Hematopoietic multipotent progenitor cell treated with erythropoietin and hydrocortisone succinate and interleukin-3 and kit ligand, for 17 days (in vitro differentiated cells): ENCODE measurements at regions not wholly inside any gene's neighbourhood (a gene's known extent, or its start where the extent isn't known, plus 50 kb on each side); places are given as distances from the start of the nearest gene placed in this dataset.

Experiments used
- DNase-seq: peaks from one replicate; pipeline ENCODE4 v3.0.0-alpha.2; 2015; ENCODE audit warnings: low spot score

DNA sequence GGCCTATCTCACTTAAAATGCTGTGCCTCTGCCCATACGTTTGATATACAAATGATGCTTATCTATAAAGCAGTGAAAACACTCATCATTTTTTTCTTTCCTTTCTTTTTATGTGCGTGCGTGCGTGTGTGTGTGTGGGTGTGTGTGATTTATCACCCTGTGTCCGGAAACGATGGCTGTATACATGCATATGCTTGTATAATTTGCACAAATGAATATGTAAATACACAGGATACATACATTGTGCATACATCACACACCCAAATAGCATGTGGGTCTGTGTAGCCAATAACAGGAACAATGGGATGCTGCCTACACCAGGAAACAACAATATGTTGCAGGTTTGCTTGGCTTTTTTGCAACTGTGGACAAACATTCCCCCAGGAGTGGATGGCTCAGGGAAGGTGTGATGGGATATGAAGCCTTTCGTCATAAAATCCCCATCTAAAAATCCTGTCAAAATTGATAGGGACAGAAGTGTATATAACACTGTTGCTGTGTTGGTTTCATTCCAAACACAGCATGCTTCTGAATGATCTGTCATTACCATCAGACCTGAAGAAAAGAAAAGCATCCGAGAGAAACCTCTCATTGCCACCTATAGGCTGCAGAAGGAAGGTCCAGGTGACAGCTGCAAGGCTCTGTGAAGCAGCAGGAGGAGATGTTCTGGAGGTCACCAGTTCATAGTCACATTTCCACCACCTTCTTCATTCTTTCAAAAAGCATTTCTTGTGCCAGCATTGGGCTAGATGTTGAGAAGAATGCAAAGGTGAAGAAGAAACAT is 503.9 kb upstream of the NR2F2 start:
- no peak for DNase-seq

DNA sequence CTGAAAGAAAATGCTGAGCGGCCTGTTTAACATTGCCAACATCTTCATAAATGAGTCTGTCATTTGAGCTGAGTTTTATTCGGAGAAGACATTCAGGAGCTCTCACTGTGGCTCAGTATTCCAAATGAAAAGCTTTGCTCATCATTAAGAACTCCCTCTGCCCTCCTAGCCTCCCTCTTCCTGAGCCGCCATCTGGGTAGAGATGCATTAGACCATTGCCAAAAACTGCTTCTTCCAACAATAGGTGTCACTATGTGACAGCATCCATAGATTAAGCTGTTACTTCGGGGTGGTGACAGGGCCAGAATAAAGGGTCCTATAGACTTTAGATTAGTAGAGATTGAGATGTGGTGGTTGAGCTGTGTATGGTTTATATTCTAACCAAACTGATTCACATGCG is 501.4 kb upstream of the NR2F2 start:
- DNase-seq = no peak

DNA sequence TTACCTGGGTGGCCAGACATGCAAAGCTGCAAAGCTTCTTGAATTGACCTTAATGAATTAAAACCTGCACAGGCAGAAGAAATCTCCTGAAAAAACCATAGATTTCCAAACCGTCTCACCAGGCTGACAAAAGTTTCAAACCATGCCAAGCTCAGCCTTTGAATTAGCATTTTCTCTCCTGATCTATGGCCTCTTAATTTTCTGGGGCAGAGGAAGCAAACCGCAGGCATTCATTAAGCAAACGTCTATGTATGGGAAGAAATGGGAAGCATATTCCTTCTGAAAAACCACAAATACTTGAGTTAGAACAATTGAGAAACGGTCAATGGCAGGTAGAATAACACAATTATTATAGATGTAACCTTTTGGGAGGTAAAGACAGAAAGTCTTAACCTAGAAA is 500.2 kb upstream of the NR2F2 start:
- no peak for DNase-seq

DNA sequence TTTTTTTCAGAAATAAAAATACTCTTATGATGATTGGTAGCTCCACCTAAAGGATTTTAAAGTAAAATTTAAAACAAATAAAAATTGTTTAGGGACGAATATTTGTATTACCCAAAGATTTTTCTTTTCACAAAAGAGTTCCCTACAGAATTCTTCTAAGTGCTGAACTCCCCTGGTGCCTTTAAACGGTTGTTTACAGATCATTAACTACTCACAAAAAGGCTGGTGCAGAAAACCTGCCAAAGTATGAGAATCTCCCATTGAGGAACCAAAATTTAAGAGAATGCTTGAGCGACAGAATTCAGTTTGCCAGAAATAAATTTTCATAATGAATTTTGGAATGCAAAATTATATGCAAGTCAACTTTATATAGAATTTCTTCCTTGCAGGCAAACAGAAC is 497.8 kb upstream of the NR2F2 start:
- no peak for DNase-seq

DNA sequence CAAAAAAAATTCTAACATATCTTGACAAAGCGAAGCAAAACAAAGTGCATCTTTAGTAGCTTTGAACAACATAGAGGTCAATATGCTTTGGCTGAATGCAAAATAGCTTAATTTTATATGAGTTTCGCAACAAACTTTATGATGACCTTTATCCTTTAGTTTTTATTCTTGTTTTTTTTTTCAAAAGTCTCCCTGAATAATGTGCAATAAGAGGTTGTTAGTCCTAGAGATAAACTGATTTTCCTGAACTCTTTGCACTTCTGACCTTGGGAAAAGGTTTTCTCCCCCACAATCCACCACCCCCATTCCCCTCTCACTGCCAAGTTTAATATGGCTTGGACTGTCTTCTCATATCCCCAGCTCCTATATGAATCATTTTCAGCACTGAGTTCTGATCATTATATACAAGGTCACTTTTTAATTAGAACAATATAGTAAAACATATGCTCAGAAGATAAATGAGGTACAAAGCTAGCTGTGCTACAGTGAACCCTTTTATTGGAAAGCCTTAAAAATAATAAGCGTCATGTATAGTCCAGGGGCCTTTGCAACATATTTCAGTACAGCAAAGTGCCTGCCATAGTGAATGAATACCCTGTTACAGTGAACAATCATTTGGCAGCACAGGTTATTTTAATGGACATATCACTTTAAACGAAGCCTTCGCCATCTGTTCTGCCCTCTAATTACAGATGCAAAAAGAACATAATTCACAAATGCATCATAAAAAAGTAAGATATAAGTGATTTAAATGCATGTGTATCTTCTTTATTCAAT is 496.3 kb upstream of the NR2F2 start:
- DNase-seq = no peak

DNA sequence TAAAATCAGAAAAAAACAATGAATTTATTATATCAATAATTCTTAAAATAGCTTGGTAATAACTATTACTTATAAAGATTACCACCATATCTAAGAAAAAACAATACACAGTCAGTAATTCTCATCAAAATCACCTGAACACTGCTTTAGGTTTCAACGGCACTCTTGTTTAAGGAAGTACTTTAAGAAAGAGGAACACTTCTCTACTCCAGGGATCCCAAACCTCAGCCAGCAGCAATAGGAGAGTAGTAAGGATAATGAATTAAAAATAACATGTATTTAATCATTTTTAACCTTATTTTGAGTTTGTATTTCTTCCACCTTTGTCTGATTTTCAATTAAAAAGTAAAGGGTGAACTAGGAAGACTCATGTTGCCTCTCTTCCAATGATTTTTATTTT is 494.0 kb upstream of the NR2F2 start:
- DNase-seq = no peak

DNA sequence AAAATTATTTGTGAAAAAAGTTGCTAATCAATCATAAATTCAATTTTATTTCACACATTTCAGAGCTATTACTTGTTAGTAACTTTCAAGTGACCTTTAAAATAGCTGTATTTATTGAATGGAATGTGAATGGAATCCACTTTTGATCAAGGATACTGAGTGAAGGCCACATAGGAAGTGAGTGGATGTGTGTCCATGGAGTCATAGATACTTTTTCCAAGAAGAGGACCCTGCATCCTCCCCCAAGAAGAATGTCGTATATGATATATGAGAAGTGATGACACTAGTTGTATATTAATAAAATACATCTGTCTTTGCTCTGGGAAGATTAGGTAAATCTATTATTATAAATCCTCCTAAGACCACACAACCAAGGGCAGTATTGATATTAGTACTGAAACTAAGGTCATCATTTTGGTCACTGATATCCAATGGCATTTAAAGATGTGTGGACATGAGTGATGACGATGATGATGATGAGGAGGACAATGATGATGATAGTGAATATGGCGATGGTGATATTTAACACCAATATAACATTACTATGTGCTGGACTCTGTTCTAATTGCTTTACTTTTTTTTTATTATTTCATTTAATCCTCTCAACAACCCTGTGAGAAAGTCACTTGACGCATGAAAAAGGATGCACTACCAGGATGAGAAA is 493.0 kb upstream of the NR2F2 start:
- no peak for DNase-seq

DNA sequence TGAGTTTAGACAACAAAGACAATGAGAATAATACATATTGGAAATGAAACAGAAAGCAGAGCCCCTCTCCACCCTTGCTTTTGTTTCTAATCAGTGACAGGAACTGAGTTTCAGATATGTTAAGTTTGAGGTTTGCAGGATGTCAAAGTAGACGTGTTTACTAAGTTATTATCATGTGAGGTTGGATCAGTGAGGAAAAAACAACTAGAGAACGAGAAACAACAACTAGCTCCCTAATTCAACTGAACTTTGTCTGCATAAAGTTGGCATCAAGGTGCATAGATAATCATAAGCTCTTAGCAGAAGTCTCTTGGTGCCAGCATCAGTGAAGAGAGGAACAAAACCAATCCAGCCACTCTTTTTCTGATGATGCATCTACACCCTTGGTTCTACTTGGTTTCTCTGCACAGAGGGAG is 491.1 kb upstream of the NR2F2 start:
- DNase-seq = no peak

DNA sequence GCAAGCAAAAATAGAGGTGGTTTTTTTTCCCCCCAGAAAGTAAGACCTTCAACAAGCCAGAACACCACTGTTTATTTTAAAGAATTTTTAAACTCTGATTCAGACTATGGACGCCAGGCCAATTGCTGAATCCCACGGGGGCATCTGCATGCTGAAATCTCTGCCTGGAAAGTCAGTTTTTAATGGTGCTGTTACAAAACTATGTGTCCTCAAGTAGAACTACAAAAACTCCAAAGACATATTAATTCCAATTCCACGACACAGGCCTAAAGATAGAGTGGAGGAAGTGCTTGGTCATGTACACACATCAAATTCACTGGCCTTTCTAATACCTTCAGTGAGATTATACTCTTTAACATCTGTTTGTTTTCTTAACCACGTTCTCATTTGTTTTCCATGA is 490.5 kb upstream of the NR2F2 start:
- no peak for DNase-seq

DNA sequence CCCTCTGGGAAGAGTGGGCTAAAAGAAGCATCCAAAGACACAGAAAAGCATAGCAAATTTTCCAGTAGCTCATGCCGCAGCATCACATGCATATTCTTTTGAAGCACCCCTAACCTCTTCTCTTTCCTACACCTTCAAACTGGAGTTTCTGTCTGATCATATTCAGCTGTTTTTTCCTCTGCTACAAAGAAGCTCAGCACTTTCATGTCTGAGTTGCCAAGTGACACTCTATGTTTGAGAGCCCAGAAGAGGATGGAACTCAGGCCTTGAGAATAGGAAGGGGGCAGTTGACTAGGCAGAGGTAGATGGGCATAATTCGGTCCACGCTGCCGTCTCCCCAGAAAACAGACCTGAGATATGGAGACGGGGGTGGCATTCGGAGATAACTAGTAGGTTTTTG is 489.6 kb upstream of the NR2F2 start:
- DNase-seq = no peak

DNA sequence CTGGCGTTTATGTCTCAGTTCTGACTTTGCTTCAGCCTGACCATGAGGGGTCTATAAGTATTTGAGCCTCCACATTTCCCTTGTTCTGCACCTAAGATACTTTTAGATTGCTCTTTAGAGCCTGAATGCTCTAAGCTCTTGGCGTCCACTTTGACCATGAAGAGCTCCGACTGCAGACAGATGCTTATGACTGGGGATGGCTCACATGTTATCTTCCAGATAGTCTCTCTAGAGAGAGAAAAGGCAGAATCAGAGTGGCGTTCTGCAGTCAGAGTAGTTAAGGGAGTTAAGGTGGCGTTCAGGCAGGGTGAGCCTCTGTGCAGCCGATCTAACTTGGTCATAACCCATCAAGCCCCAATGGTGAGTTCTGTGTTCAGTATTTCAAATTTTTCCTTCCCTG is 487.9 kb upstream of the NR2F2 start:
- DNase-seq = no peak

DNA sequence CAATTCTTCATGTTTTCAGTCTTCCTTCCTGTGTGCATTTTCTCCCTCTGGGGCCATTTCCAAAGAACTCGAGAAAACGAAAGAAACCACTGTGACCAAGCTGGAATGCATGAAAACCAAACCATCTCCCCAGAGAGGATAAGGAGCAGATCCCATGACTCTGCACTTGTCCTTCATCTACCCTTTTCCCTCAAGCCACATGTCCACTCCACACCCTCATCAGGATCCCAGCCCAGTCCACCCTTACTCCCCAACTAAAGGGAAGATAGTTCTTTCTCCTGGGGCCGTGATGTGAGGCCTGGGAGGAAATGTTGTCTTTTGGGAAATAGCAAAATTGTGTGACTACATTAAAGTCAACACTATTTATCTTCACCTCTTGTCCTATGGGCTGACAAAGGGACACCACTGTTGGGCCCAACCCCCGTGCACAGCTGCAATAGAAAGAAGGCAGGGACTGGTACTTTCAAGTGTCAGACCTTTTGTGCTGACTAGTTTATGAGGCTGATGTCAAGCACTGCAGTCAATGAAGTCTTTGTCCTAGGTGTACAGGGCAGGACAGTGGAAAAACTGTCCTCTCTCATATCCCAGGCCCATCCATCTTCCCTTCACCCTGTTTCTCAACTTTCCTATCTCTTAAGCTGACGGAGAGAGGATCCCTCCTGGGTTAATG is 487.1 kb upstream of the NR2F2 start:
- no peak for DNase-seq

DNA sequence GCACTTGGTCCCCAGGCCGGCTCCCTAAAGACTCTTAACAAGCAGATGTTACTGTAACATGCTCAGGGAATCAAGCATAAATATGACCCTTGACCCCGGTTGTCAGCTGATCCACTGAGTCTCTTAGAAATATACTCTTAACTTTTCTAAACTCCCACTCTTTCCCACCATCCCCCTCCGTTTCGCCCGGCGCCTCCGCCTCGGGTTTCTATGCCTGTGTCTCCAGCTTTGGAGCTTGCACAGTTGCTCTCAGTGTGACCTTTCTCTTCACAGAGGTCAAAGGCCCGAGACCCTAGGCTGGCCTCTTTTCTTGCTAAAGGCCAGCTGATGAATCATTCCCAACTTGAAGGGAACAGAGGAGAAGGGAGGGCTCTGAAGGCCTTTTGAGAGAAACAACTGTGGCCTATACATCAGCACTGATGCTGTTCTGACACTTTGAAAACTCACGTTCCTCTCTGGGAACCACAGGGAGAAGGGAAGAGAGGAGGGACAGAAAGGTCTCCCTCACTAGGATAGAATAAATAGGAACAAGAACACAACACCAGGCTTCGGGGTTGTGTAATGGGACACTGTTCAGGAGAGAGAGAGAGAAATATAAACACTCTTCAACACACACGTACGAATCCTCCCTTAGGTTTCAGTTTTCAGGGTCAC is 484.5 kb upstream of the NR2F2 start:
- no peak for DNase-seq

DNA sequence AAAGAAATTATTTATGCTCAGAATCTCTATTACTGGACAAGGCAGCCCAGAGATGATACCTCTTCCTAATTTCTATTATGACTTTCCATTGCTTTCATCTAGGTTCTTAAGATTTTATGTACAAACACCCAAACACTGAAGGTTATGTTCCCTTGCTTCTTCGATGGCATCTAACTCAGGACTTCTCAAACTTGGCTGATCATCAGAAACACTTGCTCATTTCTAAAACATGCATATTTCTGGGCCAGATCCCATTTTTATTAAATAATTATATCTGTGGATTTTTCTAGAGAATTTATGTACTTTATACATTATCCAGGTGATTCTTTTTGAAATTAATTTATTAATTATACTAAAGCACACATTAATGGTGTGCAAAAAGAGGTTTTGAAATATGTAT is 482.4 kb upstream of the NR2F2 start:
- no peak for DNase-seq

DNA sequence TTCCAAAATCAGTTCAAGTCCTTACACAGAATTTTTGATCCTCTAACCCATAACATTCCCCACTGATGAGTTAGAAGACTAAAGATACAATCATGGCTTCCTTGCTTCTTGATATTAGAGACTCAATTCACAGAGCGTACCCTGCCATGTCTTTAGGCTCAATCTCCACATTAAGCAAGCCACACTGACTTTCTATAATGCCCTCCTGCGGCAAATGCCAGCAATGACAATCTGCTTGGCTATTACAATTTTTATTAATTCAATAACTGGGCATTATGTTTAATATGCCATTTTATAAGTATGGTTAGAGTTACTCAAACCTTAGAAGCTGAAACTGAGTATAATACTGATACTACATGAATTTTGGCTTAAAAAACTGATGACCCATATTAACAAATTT is 479.7 kb upstream of the NR2F2 start:
- no peak for DNase-seq

DNA sequence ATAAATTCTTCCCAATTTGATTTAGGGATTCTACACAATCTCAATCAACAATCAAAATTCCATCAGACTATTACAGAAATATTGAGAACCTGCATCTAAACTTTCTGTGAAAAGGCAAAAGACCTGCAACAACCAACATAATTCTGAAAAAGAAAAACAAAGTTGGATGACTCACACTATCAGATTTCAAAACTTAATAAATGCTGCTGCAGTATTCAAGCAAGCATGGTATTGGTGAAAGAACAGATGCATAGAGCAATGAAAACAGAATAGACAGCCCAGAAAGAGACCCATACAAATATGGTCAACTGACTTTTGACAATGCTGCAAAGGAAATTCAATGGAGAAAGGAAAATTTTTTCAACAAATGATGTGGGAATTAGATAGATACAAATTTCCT is 477.1 kb upstream of the NR2F2 start:
- DNase-seq = no peak

DNA sequence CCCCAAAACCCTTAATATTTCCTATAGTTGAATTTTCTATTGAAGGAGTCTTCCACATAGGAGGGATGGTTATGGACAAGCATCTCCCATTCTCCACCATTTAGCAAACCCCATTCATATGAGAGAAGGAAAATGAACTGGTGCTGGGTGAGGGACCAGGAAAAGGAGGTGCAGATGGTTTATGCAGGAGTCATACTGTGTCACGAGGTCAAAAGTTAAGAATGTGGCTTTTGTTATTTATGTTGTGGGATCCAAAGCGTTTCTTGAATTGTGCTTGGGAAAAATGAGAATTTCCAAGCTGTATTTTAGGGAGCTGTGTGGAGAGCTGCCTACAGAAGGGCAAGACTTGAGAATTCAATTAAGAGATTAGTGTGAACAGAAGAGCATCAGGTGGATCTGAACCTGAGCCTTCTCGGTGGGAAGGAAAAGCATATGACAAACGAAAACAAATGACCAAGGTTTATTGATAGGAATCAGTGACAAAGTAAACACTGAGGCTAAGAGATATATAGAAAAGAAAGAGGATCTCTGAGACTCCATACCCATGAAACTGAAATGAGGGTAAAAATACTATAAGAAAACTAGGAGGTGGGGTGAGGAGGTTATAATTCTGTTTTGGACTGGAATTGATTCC is 473.3 kb upstream of the NR2F2 start:
- no peak for DNase-seq

DNA sequence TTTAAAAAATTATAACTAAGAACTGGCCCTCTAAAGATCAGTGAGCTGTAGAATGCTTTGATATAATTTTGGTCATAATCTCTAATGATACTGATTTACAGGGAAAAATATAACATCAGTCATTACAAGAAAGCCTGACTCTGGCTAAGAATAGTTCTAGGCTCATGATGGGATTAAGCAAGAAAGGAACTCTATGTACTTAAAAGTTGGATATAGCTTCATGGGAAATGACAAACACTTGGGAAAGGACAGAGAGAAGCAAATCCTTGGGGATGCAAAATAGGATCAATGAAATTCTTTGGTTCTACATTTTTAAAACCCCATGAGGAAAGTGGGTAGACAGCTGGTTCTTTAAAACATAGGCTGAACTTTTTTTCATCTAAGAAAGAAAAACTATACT is 472.7 kb upstream of the NR2F2 start:
- no peak for DNase-seq

DNA sequence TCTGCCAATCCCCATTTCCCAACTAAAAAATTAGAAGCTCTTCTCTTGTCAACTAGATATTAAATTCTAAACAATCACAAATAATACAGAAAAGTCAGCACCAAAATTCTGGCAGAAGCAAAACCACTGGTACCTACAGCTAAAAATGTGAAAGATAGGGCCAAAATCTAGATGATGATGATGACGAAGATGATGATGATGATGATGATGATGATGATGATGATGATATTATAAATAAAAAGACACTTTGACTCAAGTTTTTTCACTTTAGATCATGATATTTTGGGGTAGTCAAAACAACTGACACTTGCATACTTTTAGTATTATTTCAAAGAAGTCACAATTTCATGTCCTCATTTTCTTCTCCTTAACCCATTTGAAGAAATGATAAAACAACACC is 470.1 kb upstream of the NR2F2 start:
- no peak for DNase-seq

DNA sequence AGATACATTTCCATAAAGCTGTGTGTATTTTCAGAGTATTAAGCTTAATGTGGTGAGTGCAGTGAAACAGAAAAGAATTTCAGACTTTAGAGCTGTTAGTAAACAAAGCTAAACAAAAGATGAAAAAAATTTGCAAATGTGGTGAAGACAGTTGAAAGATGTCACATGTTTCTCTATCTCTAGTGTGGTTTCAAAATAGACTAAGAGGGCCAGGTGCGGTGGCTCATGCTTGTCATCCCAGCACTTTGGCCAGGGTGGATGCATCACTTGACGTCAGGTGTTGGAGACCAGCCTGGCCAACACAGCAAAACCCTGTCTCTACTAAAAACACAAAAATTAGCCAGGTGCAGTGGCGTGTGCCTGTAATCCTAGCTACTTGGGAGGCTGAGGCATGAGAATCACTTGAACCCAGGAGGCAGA is 466.0 kb upstream of the NR2F2 start:
- no peak for DNase-seq

DNA sequence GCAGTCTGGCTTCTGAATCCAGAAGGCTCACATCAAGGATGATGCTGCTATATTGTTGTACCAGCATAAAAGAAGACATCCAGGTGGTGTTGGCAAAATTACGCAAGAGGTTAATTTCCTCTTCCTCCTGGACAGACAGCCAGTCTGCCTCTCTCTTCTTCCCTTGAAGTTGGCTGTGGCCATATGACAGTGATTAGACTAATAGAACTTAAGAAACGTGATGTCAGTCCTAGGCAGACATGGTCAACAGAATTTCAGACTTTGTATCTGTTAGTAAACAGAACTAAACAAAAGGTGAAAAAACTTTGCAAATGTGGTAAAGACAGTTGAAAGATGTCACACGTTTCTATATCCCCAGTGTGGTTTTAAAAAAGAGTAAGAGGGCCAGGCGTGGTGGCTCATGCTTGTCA is 465.2 kb upstream of the NR2F2 start:
- DNase-seq = no peak
